GM23338 (cell line): ENCODE measurements at regions not wholly inside any gene's neighbourhood (a gene's known extent, or its start where the extent isn't known, plus 50 kb on each side); places are given as distances from the start of the nearest gene placed in this dataset.

Source experiments
- ATAC-seq: fragments of 200-7000 bp; cut with Tn5 transposase; 3 replicates; pipeline ENCODE4 v1.9.1; 2020
- DNase-seq: peaks from one replicate; pipeline ENCODE4 v3.0.0-alpha.2; 2015; ENCODE audit warnings: low spot score
- H2AFZ ChIP-seq: fragments of 200-600 bp; sonication (generic); 2 replicates; pipeline ENCODE4 v1.8.0; 2016; ENCODE audit warnings: antibody characterized with exemption, mild to moderate bottlenecking, moderate library complexity
- H3F3A ChIP-seq: fragments of 200-600 bp; sonication (generic); replicated peaks from 2 replicates; pipeline ENCODE4 v1.8.0; 2017; ENCODE audit warnings: antibody characterized with exemption, mixed run types, low read depth
- H3K27ac ChIP-seq: fragments of 200-600 bp; sonication (generic); 2 replicates; pipeline ENCODE4 v1.6.1; 2016; ENCODE audit warnings: low read depth
- H3K27me3 ChIP-seq: fragments of 200-600 bp; sonication (generic); 2 replicates; pipeline ENCODE4 v1.8.0; 2016; ENCODE audit warnings: mild to moderate bottlenecking, mixed run types, moderate library complexity; ENCODE audit not compliant: insufficient read depth
- H3K36me3 ChIP-seq: fragments of 200-600 bp; sonication (generic); 2 replicates; pipeline ENCODE4 v1.8.0; 2016; ENCODE audit warnings: mild to moderate bottlenecking; ENCODE audit not compliant: insufficient read depth
- H3K4me1 ChIP-seq: fragments of 200-600 bp; sonication (generic); 2 replicates; pipeline ENCODE4 v1.8.0; 2016; ENCODE audit warnings: mild to moderate bottlenecking, moderate library complexity; ENCODE audit not compliant: insufficient read depth
- H3K4me2 ChIP-seq: fragments of 200-600 bp; sonication (generic); 2 replicates; pipeline ENCODE4 v1.7.1; 2017; ENCODE audit warnings: mixed run types
- H3K4me3 ChIP-seq: fragments of 200-600 bp; sonication (generic); 2 replicates; pipeline ENCODE4 v1.6.1; 2016; ENCODE audit warnings: mixed run types
- H3K79me2 ChIP-seq: fragments of 200-600 bp; sonication (generic); replicated peaks from 2 replicates; pipeline ENCODE4 v1.8.0; 2017; ENCODE audit warnings: mild to moderate bottlenecking; ENCODE audit not compliant: insufficient read depth
- H3K9me2 ChIP-seq: fragments of 200-600 bp; sonication (generic); 2 replicates; pipeline ENCODE4 v1.8.0; 2017; ENCODE audit not compliant: insufficient read depth
- H4K20me1 ChIP-seq: fragments of 200-600 bp; sonication (generic); replicated peaks from 2 replicates; pipeline ENCODE4 v1.8.0; 2017; ENCODE audit warnings: mild to moderate bottlenecking; ENCODE audit not compliant: insufficient read depth
- H3K27ac Mint-ChIP-seq: 2 replicates; pipeline ENCODE4 v1.8.0; 2020; ENCODE audit warnings: inconsistent platforms, mild to moderate bottlenecking, moderate library complexity, mixed read lengths
- H3K27me3 Mint-ChIP-seq: 3 replicates; pipeline ENCODE4 v1.8.0; 2022; ENCODE audit warnings: low read depth, mild to moderate bottlenecking, moderate library complexity, mixed read lengths, inconsistent platforms; ENCODE audit not compliant: insufficient read depth, poor library complexity
- H3K36me3 Mint-ChIP-seq: 3 replicates; pipeline ENCODE4 v1.8.0; 2021; ENCODE audit warnings: low read depth, mild to moderate bottlenecking, inconsistent platforms, moderate library complexity, mixed read lengths
- H3K4me1 Mint-ChIP-seq: 3 replicates; pipeline ENCODE4 v1.8.0; 2020; ENCODE audit warnings: mild to moderate bottlenecking, inconsistent platforms, mixed read lengths
- H3K4me3 Mint-ChIP-seq: 3 replicates; pipeline ENCODE4 v1.8.0; 2021; ENCODE audit warnings: moderate library complexity, mild to moderate bottlenecking, inconsistent platforms, mixed read lengths
- H3K9me3 Mint-ChIP-seq: 3 replicates; pipeline ENCODE4 v1.8.0; 2020; ENCODE audit warnings: moderate library complexity, mild to moderate bottlenecking, inconsistent platforms, mixed read lengths
- EZH2 ChIP-seq: fragments of 200-600 bp; sonication (generic); IDR thresholded peaks from one replicate; pipeline ENCODE4 v1.8.0; 2017; ENCODE audit warnings: antibody characterized with exemption, mild to moderate bottlenecking, low read depth; ENCODE audit not compliant: unreplicated experiment
- EZH2phosphoT487 ChIP-seq: fragments of 200-600 bp; sonication (generic); IDR thresholded peaks from one replicate; pipeline ENCODE4 v1.8.1; 2018; ENCODE audit warnings: antibody characterized with exemption; ENCODE audit not compliant: unreplicated experiment
- POLR2AphosphoS5 ChIP-seq: IDR thresholded peaks from 2 replicates; pipeline ENCODE4 v1.6.1; 2016; ENCODE audit warnings: antibody characterized with exemption, low read depth
- STAT1 ChIP-seq: IDR thresholded peaks from one replicate; pipeline ENCODE4 v1.6.1; 2016; ENCODE audit warnings: antibody characterized with exemption; ENCODE audit not compliant: unreplicated experiment
- ZNF114 ChIP-seq: fragments of 250-450 bp; sonication (Bioruptor Pico); IDR thresholded peaks from 2 replicates; pipeline ENCODE4 v1.5.0; 2020; ENCODE audit warnings: mild to moderate bottlenecking, moderate library complexity
- ZNF331 ChIP-seq: fragments of 250-450 bp; sonication (Bioruptor Pico); IDR thresholded peaks from 2 replicates; pipeline ENCODE4 v1.5.0; 2020; ENCODE audit warnings: low read depth, mild to moderate bottlenecking, moderate library complexity
- TF ChIP-seq, protein P1 (sequence below): IDR thresholded peaks from one replicate; pipeline ENCODE4 v1.6.1; 2018; ENCODE audit warnings: antibody characterized with exemption; ENCODE audit not compliant: unreplicated experiment
- TF ChIP-seq, protein P2 (sequence below), 2 experiments: fragments of 200-600 bp in 1 of 2; sonication (generic) in 1 of 2; conservative IDR thresholded peaks; 2 replicates each; pipeline versions ENCODE4 v1.5.1 to v1.6.1; 2016 to 2017; ENCODE audit warnings: antibody characterized with exemption in 2 of 2, low read depth in 2 of 2, mild to moderate bottlenecking in 2 of 2, moderate library complexity in 1 of 2
- TF ChIP-seq, protein P3 (sequence below): IDR thresholded peaks from 2 replicates; pipeline ENCODE4 v1.6.1; 2016; ENCODE audit warnings: antibody characterized with exemption

DNA sequence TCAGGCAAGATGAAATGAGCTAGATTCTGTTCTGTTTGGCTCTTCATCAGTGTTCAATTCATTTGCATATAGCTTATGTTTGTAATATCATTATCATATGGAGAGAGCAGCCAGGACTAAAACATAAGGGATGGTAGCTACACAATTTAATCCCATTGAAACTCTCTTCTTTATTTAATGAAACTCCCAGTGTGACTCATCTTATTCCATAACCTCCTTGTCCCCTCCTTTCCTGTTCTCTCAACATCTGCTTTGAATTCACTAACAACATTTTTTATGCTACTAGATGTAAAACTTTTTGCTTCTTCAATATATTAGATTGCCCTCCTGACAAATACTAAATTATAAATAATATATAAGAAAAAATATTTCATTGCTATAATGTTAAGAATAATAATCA is 1823.4 kb downstream of the MAT2B start (continued):
- TF ChIP-seq, protein P1, sequence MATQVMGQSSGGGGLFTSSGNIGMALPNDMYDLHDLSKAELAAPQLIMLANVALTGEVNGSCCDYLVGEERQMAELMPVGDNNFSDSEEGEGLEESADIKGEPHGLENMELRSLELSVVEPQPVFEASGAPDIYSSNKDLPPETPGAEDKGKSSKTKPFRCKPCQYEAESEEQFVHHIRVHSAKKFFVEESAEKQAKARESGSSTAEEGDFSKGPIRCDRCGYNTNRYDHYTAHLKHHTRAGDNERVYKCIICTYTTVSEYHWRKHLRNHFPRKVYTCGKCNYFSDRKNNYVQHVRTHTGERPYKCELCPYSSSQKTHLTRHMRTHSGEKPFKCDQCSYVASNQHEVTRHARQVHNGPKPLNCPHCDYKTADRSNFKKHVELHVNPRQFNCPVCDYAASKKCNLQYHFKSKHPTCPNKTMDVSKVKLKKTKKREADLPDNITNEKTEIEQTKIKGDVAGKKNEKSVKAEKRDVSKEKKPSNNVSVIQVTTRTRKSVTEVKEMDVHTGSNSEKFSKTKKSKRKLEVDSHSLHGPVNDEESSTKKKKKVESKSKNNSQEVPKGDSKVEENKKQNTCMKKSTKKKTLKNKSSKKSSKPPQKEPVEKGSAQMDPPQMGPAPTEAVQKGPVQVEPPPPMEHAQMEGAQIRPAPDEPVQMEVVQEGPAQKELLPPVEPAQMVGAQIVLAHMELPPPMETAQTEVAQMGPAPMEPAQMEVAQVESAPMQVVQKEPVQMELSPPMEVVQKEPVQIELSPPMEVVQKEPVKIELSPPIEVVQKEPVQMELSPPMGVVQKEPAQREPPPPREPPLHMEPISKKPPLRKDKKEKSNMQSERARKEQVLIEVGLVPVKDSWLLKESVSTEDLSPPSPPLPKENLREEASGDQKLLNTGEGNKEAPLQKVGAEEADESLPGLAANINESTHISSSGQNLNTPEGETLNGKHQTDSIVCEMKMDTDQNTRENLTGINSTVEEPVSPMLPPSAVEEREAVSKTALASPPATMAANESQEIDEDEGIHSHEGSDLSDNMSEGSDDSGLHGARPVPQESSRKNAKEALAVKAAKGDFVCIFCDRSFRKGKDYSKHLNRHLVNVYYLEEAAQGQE: no peak
- no peak for TF ChIP-seq ZNF114

DNA sequence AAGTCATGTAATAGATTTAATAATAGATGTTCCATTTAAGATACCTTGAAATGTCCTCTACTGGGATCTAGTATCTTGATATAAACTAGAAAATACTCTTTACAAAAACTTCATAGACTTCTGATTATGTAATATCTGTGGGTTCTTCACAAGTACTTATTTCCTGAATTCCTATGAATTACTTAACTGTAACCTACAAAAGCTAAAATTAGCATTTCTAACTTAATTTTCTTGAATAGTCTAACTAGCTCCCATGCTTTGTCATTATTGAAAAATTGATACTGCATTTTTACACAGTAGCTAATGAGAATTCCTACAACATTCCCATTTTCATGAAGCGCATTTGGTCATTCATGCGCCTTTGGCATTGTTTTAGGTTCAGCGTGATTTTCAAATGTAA is 1828.2 kb downstream of the MAT2B start:
- H3K4me1 Mint-ChIP-seq: peaks cover 8% of the 10 kb centered on the region; the same call in 2 of the 3 replicates
- no peaks in the 10 kb centered on the region for H3K27me3 ChIP-seq
- no peak overlapping the region for H3K4me2 ChIP-seq
- H3K36me3 ChIP-seq: no peaks in the 10 kb centered on the region
- no peak overlapping the region for H3K4me3 Mint-ChIP-seq
- no peaks in the 10 kb centered on the region for H4K20me1 ChIP-seq
- TF ChIP-seq, protein P2, sequence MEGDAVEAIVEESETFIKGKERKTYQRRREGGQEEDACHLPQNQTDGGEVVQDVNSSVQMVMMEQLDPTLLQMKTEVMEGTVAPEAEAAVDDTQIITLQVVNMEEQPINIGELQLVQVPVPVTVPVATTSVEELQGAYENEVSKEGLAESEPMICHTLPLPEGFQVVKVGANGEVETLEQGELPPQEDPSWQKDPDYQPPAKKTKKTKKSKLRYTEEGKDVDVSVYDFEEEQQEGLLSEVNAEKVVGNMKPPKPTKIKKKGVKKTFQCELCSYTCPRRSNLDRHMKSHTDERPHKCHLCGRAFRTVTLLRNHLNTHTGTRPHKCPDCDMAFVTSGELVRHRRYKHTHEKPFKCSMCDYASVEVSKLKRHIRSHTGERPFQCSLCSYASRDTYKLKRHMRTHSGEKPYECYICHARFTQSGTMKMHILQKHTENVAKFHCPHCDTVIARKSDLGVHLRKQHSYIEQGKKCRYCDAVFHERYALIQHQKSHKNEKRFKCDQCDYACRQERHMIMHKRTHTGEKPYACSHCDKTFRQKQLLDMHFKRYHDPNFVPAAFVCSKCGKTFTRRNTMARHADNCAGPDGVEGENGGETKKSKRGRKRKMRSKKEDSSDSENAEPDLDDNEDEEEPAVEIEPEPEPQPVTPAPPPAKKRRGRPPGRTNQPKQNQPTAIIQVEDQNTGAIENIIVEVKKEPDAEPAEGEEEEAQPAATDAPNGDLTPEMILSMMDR (conservative IDR thresholded peaks at IDR 0.05; ENCODE audit: low read depth in 2 of 2): no peak
- TF ChIP-seq STAT1 (no peak), ZNF331 (no peak), EZH2 (no peak), EZH2phosphoT487 (no peak)
- H3K9me2 ChIP-seq: no peaks in the 10 kb centered on the region
- no peaks in the 10 kb centered on the region for H3F3A ChIP-seq
- no peak overlapping the region for H2AFZ ChIP-seq
- H3K27me3 Mint-ChIP-seq: no peaks in the 10 kb centered on the region
- H3K36me3 Mint-ChIP-seq: no peaks in the 10 kb centered on the region
- no peak overlapping the region for H3K4me3 ChIP-seq
- no peaks in the 10 kb centered on the region for H3K79me2 ChIP-seq
- H3K27ac Mint-ChIP-seq: no peak overlapping the region
- no peaks in the 10 kb centered on the region for H3K4me1 ChIP-seq
- no peaks in the 10 kb centered on the region for H3K9me3 Mint-ChIP-seq
- DNase-seq: no peak
- ATAC-seq: no peak
- no peak overlapping the region for H3K27ac ChIP-seq

DNA sequence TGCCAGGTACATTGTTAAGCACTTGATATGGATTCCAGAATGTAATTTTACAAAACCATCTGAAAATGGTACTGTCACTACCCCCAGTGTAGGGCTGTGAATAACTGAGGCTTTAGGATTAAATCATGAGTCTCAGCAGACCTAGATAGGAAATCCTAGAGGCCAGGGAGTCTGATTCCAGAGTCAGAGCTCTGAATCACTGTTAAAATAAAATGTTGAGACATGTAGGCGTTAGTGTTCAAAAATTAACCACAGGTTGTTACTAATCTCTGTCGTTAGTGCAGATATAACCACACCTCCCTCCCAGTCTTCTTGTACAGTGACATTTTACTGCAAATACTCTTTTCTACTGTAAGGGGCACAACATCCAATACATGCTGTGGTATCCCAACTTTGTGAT is 1828.8 kb downstream of the MAT2B start:
- H3K36me3 Mint-ChIP-seq: no peaks in the 10 kb centered on the region
- no peaks in the 10 kb centered on the region for H3K36me3 ChIP-seq
- H3K4me1 ChIP-seq: no peaks in the 10 kb centered on the region
- DNase-seq (no peak), ATAC-seq (no peak)
- H3F3A ChIP-seq: no peaks in the 10 kb centered on the region
- H3K79me2 ChIP-seq: no peaks in the 10 kb centered on the region
- H3K27me3 ChIP-seq: no peaks in the 10 kb centered on the region
- H2AFZ ChIP-seq: no peak overlapping the region
- no peak overlapping the region for H3K27ac Mint-ChIP-seq
- H3K9me2 ChIP-seq: no peaks in the 10 kb centered on the region
- H4K20me1 ChIP-seq: no peaks in the 10 kb centered on the region
- H3K4me2 ChIP-seq: no peak overlapping the region
- H3K9me3 Mint-ChIP-seq: no peaks in the 10 kb centered on the region
- H3K4me3 ChIP-seq: no peak overlapping the region
- H3K27me3 Mint-ChIP-seq: no peaks in the 10 kb centered on the region
- no peak overlapping the region for H3K4me3 Mint-ChIP-seq
- peaks cover 4% of the 10 kb centered on the region; the same call in 2 of the 3 replicates for H3K4me1 Mint-ChIP-seq
- no peak overlapping the region for H3K27ac ChIP-seq
- TF ChIP-seq, protein P3, sequence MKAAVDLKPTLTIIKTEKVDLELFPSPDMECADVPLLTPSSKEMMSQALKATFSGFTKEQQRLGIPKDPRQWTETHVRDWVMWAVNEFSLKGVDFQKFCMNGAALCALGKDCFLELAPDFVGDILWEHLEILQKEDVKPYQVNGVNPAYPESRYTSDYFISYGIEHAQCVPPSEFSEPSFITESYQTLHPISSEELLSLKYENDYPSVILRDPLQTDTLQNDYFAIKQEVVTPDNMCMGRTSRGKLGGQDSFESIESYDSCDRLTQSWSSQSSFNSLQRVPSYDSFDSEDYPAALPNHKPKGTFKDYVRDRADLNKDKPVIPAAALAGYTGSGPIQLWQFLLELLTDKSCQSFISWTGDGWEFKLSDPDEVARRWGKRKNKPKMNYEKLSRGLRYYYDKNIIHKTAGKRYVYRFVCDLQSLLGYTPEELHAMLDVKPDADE: no peak
- no peak for TF ChIP-seq STAT1
- TF ChIP-seq POLR2AphosphoS5: no peak
